NCI-H1417 (cell line): ENCODE measurements at regions not wholly inside any gene's neighbourhood (a gene's known extent, or its start where the extent isn't known, plus 50 kb on each side); places are given as distances from the start of the nearest gene placed in this dataset.

Experiments used
- DNase-seq, 3 experiments: peaks; one replicate each; lab custom pipeline; 2025; lab: John Stamatoyannopoulos, UW

- DNase-seq: no peak
These were observed 190.7 kb downstream of the INSIG2 start for GRCh38 chr2:118279005-118279404.

GRCh38 chr2:118278046-118278445 lies 189.8 kb downstream of the INSIG2 start:
- DNase-seq: no peak

DNA sequence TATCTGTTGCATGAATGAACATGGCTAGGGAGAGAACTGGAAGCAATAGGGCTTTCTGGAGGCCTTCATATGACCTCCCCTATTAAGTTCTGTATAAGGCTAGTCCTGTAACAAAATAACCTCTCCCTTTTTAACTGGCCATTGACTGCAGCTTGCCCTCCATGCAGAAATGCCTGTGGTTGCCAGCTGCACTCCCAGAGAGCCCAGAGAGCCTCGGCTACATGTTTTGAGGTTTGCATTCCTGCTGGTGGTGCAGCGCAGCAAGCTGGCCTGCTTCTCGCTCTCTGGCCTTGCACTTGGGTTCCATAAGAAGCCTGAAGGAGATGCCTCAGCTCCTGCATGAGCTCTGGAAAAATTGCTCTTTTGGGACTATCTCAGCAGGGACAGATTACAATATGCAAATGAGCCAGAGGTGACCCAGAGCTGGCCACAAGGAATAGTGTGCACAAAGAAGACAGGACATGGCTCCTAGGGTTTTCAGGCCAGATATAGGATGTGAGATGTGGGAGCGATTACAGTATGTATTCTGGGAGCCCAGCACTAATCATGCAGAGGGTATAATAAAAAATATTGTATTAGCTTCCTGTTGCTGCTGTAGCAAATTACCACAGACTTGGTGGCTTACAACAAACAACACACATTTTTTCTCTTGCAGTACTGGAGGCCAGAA lies 186.7 kb downstream of the INSIG2 start:
- no peak for DNase-seq

DNA sequence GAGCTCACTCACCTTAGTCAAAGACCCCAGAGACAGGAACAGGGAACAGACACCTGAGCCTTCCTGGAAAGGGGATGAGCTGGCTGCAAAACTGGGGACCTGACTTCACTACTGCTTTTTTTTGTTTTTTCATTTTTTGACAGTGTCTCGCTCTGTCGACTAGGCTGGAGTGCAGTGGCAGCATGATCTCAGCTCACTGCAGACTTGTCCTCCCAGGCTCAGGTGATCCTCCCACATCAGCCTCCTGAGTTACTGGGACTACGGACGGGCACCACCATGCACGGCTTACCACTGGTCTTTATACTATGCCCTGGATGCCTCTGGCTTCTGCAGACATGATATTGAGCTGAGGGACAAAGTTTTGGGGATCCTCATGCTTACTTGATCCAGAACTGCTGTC lies 184.1 kb downstream of the INSIG2 start:
- no peak for DNase-seq

DNA sequence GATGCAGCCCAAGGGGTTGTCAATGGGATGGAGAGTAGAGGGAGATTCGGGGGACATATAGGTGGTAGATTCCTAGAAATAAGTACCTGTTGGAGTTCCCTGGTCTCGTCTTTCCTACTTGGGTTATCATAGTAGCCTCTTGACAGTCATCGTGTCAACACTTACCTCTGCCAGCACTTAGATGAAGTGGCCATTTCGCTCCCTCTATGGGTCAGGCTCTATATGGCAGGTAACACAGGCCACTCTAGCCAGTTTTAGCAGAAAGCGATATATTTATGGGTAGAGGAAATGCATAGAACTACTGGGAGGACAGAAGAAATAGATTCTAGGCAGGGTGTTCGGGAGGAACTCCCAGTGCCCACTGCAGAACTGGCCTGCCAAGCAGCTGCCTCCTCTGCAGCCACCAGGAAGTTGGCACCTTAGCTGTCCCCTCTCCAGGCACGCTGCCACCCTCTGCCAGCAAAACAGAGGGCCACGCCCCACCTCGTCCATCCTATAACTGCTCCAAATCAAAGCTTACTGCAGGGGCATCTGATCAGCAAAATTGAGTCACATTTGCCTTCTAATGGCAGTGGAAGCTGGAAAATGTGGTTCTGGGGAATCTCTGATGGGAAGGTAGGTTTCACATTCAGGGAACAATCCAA lies 181.3 kb downstream of the INSIG2 start:
- peak in 2 of 3 experiments; percentile 2 to 5 for DNase-seq

DNA sequence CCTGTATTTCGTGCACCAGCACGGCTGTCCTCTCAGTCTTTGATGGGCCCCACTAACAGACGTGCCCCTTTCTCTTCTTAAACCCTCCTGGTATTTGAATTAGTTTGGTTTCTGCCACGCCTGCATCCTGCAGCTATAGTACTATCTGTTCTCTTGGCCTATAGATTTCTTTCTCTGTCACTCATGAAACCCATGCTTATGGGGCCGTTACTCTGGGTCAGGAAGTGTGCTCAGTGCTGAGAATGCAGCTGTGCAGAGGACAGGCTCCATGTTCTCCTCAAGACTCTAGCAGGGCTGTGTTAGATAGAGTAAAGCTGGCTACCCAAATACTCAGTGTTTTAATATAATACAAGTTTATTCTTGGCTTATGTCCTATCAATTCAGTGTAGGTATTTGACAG lies 180.0 kb downstream of the INSIG2 start:
- no peak for DNase-seq

DNA sequence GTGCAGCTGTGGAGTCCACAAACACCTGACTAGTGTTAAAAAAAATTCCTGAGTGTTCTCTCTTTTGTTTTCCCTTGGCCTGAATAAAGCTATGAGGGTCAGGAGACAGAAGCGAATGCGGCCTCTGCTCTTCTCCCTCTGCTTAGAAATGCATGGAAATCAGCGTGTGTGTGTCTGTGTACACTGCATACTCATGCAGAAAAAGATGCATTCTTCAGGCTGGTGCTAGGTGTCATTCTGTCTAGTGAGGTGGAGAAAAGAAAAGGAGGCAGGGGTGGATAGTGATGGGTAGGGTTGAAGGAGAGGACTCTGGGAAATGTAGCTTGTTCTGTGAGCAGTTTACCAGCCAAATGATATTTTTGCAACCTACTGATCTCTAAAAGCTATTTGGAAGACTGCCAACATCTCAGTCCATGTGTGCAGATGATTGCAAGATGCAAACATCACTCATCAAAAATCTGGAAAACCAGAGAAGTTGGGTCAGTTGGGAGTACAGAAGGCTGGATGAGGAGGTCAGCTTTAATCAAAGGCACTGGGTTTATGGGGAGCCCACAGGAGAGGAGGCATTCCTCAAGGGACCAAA lies 177.7 kb downstream of the INSIG2 start:
- DNase-seq: peak in 1 of 3 experiments; percentile 13

DNA sequence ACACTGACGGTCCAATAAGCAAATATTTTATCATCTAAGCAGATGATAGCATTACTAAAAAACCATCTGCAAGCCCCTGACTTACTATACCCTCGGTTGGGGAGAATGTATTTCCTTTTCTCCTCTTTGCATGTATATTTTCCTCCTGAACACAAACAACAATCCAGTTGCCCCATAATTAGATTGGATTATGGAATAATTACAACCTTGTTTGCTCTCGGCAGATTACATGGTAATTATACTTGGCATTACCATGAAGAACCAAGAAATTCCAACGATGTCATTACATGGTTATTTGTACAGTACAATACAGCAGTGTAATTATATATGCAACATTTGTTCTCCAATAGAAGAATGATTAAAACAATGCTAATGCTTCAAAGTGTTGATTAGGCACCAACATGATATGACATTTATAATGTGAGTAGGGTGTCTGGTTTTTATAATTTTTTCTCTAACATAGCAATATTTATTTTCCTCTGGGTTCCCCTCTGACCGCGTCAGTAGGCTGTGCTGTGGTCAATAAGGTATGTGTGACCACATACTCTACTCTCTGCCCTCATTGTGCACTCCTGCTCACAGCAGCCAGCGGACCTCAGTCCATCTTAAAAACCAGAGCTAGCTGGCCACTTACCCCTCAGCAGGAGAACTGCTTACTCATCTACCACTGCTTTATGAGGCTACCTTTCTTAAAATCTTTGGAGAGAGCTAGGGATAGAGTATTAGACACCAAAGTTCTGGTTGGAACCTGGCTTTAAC lies 176.1 kb downstream of the INSIG2 start:
- DNase-seq: peak in 1 of 3 experiments; percentile 59

GRCh38 chr2:118257696-118258095 lies 169.4 kb downstream of the INSIG2 start:
- DNase-seq: no peak

- peak in 1 of 3 experiments; percentile 7 for DNase-seq
These were observed 167.6 kb downstream of the INSIG2 start for GRCh38 chr2:118255771-118256372.

DNA sequence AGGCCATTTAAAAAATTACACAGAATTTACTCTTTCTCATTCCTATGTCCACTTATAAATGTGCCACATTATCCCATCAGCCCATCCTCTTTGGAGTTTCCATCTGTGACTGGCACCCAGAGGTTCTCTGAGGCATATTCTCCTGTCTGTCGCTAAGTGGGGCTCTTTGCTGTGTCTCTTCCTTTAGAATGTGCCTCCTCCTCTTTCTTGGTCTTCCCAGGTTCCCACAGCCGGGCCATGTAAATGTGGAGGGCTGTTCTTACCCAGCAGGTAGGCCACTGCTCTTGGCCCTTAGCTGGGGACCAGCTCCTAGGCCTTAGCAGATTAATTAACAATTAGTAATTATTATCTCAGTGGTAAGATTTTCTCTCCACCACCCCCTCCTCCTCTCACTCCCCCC lies 167.0 kb downstream of the INSIG2 start:
- DNase-seq: no peak

DNA sequence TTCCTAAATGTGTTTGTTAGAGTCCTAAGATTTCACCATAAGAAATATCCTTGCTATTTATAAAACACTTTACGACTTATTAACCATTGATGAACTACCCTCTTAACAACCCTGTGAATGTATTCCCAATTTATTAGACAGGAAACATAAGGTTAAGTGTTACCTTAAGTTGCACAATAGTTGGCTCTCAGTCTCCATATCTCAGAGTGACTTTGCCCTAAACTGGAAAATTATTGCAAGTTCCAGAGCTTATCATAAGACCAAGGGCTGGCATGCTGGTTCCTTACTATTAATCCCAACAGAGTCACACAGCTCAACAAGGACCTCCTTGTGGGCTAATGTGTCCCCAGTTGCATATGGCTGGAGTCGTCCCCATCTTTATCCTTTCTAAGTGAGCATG lies 165.8 kb downstream of the INSIG2 start:
- no peak for DNase-seq

- no peak for DNase-seq
These were observed 163.2 kb downstream of the INSIG2 start for GRCh38 chr2:118251427-118251826.

- no peak for DNase-seq
These were observed 162.2 kb downstream of the INSIG2 start for GRCh38 chr2:118250463-118250862.

DNA sequence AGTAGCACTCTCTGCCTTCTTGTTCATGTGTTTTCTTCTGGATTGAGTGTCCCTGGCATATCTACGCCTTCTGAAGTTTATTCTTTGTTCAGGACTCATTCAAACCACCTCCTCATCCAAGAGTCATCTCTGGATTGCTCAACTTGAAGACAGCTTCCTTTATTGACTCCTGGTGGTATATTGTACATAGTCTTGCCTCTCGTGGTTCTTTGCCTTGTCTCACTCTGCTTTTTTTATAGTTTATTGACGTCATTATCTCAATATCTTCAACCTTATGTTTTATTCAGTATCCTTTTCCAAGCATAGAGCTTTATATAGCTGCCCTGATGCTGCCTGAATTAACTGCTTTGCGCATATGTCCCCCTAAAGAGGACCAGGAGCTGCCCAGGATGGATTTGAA lies 161.7 kb downstream of the INSIG2 start:
- DNase-seq: no peak

- no peak for DNase-seq
These were observed 161.3 kb downstream of the INSIG2 start for GRCh38 chr2:118249531-118249930.

DNA sequence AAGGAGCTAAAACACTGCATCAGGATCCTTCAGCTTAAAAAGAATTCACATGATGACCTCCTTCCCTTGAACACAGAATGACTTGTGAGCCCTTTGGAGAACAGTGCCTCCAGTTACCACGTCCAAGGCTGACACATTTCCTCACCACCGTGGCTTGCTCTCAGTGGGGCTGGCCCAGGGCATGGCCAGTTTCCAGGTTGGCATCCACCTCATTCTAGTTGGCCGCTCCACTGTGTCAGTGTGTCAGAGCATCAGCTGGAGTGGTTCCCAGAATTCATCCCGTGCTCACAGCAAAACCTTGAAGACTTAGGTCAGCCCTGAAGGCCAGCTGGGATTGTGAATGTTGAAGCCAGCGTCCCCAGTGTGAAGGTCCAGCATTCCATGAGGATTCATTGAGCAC lies 158.5 kb downstream of the INSIG2 start:
- DNase-seq: no peak

GRCh38 chr2:118246079-118246478 lies 157.8 kb downstream of the INSIG2 start:
- no peak for DNase-seq

DNA sequence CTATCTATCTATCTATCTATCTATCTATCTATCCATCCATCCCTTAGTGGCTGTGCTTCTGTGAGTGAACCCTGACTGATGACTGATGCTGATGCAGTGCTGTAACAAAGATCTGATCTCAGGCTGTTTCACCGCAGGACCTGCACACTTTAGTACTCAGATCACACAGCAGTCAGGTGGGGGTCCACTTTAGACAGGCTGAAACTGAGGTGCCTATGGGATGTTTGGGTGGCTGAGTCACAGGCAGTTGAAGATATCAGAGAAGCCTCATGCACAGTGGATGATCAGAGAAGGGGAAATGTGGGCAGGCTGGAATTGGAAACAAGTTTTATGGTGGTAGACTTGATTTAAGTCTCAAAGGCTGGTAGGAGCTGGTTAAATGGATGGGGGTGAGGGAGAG lies 156.4 kb downstream of the INSIG2 start:
- DNase-seq: no peak

- no peak for DNase-seq
These were observed 154.8 kb downstream of the INSIG2 start for GRCh38 chr2:118243031-118243430.

DNA sequence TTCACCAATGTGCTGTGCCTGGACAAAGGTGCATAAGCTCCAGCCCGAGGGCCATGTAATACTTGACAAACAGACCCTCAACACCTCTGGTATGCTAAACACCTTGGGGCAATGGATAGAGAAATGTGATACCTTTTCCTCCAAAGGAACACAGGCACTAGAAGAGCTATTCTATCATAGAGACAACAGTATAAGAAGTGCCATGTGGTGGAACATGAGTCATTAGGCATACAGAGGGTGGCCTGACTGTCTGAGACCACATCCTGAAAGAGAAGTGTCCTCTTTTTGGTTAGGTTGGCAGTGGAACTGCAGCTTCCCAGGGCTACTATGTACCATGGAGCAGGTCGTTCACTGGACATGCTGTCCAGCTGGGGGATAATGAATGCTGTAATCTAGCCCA lies 153.9 kb downstream of the INSIG2 start:
- no peak for DNase-seq

GRCh38 chr2:118241128-118241527 lies 152.9 kb downstream of the INSIG2 start:
- DNase-seq: no peak
